Chondrocyte (in vitro differentiated cells): ENCODE measurements at regions not wholly inside any gene's neighbourhood (a gene's known extent, or its start where the extent isn't known, plus 50 kb on each side); places are given as distances from the start of the nearest gene placed in this dataset.

Experiments used
- DNase-seq: peaks from one replicate; pipeline ENCODE4 v3.0.0; 2021; ENCODE audit warnings: mixed read lengths, low spot score
- H3K27ac Mint-ChIP-seq: one replicate; pipeline ENCODE4 v1.8.0; 2021; ENCODE audit warnings: mild to moderate bottlenecking, moderate library complexity, mixed read lengths; ENCODE audit not compliant: unreplicated experiment
- H3K27me3 Mint-ChIP-seq: 2 replicates; pipeline ENCODE4 v1.8.0; 2021; ENCODE audit warnings: low read depth, mixed read lengths
- H3K36me3 Mint-ChIP-seq: 2 replicates; pipeline ENCODE4 v1.8.0; 2021; ENCODE audit warnings: low read depth, mixed read lengths
- H3K4me1 Mint-ChIP-seq: 2 replicates; pipeline ENCODE4 v1.8.0; 2021; ENCODE audit warnings: low read depth, mild to moderate bottlenecking, mixed read lengths
- H3K4me3 Mint-ChIP-seq: one replicate; pipeline ENCODE4 v1.8.0; 2021; ENCODE audit warnings: mild to moderate bottlenecking, moderate library complexity, mixed read lengths; ENCODE audit not compliant: unreplicated experiment
- H3K9me3 Mint-ChIP-seq: 2 replicates; pipeline ENCODE4 v1.8.0; 2021; ENCODE audit warnings: low read depth, mixed read lengths
- CTCF ChIP-seq: fragments of 200-600 bp; sonication (generic); IDR thresholded peaks from 2 replicates; pipeline ENCODE4 v1.5.0; 2021; ENCODE audit warnings: antibody characterized with exemption, mild to moderate bottlenecking, moderate library complexity

- no peak overlapping the region for H3K27ac Mint-ChIP-seq
- peaks cover 24% of the 10 kb centered on the region for H3K9me3 Mint-ChIP-seq
- peaks cover 4% of the 10 kb centered on the region for H3K36me3 Mint-ChIP-seq
- TF ChIP-seq CTCF = no peak
- H3K4me1 Mint-ChIP-seq = peaks cover 7% of the 10 kb centered on the region
- no peaks in the 10 kb centered on the region for H3K27me3 Mint-ChIP-seq
- no peak overlapping the region for H3K4me3 Mint-ChIP-seq
- no peak for DNase-seq
These were observed 239.1 kb downstream of the ZNF674 start for GRCh38 chrX:46306103-46306502.

GRCh38 chrX:46305431-46305830 lies 239.8 kb downstream of the ZNF674 start:
- peaks cover 24% of the 10 kb centered on the region for H3K9me3 Mint-ChIP-seq
- no peaks in the 10 kb centered on the region for H3K27me3 Mint-ChIP-seq
- TF ChIP-seq CTCF = no peak
- no peak for DNase-seq
- peaks cover 4% of the 10 kb centered on the region for H3K36me3 Mint-ChIP-seq
- H3K4me3 Mint-ChIP-seq = no peak overlapping the region
- H3K4me1 Mint-ChIP-seq = peaks cover 6% of the 10 kb centered on the region
- H3K27ac Mint-ChIP-seq = no peak overlapping the region

- Mint-ChIP-seq H3K4me1 (peaks cover 15% of the 10 kb centered on the region), H3K27ac (no peak overlapping the region), H3K4me3 (no peak overlapping the region), H3K9me3 (peaks cover 21% of the 10 kb centered on the region), H3K36me3 (peaks cover 4% of the 10 kb centered on the region), H3K27me3 (no peaks in the 10 kb centered on the region)
- no peak for TF ChIP-seq CTCF
- no peak for DNase-seq
These were observed 243.3 kb downstream of the ZNF674 start for GRCh38 chrX:46301903-46302302.

- DNase-seq = no peak
- TF ChIP-seq CTCF = no peak
- peaks cover 15% of the 10 kb centered on the region for H3K4me1 Mint-ChIP-seq
- no peaks in the 10 kb centered on the region for H3K36me3 Mint-ChIP-seq
- no peak overlapping the region for H3K4me3 Mint-ChIP-seq
- no peak overlapping the region for H3K27ac Mint-ChIP-seq
- H3K27me3 Mint-ChIP-seq = no peaks in the 10 kb centered on the region
- peaks cover 7% of the 10 kb centered on the region for H3K9me3 Mint-ChIP-seq
These were observed 246.4 kb downstream of the ZNF674 start for GRCh38 chrX:46298821-46299220.

GRCh38 chrX:46295963-46296362 lies 249.3 kb downstream of the ZNF674 start:
- Mint-ChIP-seq H3K27me3 (no peaks in the 10 kb centered on the region), H3K9me3 (peaks cover 14% of the 10 kb centered on the region), H3K36me3 (no peaks in the 10 kb centered on the region)

More at GRCh38 chrX:46295963-46296362, 249.3 kb downstream of the ZNF674 start:
- DNase-seq = no peak
- Mint-ChIP-seq H3K4me1 (peaks cover 9% of the 10 kb centered on the region), H3K4me3 (no peak overlapping the region), H3K27ac (no peak overlapping the region)
- no peak for TF ChIP-seq CTCF
